ENCODE measurements at regions not wholly inside any gene's neighbourhood (a gene's known extent, or its start where the extent isn't known, plus 50 kb on each side); places are given as distances from the start of the nearest gene placed in this dataset.

DNA sequence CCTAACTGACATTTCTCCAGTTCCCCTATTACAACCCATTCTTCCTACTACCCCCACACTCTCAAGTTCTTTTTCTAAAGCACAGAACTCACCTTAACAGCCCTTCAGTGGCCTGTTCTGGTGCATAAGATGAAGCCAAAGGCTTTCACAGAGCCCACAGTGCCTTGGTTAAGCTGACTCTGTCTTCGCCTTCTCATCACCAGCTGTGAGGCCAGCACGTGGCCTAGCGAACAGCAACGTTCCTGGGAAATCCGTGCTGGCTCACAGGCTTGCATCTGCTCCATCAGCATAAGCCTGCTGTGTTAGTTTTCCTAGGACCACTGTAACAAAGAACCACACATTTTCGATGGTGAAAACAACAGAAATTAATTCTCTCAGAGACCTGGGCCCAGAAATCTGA is 67.9 kb upstream of the LPAR1 start:
- TF ChIP-seq CTCF (IDR thresholded peaks at IDR 0.05) (no peak), POLR2A (IDR thresholded peaks at IDR 0.05) (no peak)
- Histone ChIP-seq H3K36me3 (replicated peaks in 1 of 2) (no peaks in the 10 kb centered on the region), H3K27me3 (no peaks in the 10 kb centered on the region), H3K9me3 (replicated peaks in 1 of 3) (no peaks in the 10 kb centered on the region), H3K27ac (no peak overlapping the region), H3K4me3 (no peak overlapping the region), H3K4me1 (replicated peaks in 1 of 2) (no peaks in the 10 kb centered on the region)
- no peak for DNase-seq
- 63 to 85% (median 76%) methylated on average over 6 of the region's 6 CpGs for WGBS, 4 donors
- intact Hi-C loops (cut with DNase I) = no loop called here

DNA sequence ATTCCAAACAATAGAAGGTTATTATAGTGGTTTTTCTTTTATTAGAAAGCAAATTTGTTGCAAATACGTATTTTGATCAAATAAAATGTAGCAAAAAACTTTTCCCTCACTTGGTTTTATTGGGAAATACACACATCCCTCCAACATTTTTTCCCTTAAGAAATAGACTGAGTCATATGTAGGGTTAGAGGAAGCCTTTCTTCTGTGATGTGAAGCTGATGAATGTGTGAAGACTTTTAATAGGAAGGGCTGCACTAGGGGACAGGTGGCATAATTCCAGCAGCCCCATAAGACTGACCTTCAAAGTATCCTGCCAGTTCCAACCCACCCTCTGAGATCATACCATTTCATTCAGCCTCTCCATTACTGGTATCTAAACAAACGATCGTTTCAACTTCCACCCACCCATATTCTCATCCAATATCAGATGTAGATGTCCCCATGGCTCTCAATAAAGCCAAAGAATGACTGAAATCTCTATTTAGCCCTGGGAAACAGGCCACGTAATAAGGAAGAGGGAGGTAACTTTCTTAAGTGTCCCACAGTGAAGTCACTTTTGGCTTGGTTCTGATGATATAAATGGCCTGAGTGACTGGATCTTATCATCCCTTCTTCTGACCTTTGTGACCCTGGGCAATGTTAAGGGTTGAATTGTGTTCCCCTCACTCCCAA is 64.7 kb upstream of the LPAR1 start:
- 72 to 80% (median 77%) methylated on average over 4 of the region's 4 CpGs for WGBS, 4 donors
- Histone ChIP-seq H3K9me3 (replicated peaks in 1 of 3) (no peaks in the 10 kb centered on the region), H3K36me3 (replicated peaks in 1 of 2) (no peaks in the 10 kb centered on the region), H3K27me3 (no peaks in the 10 kb centered on the region), H3K4me1 (replicated peaks in 1 of 2) (no peaks in the 10 kb centered on the region), H3K4me3 (no peak overlapping the region), H3K27ac (no peak overlapping the region)
- no peak for DNase-seq
- intact Hi-C loops (cut with DNase I) = no loop called here
- TF ChIP-seq POLR2A (IDR thresholded peaks at IDR 0.05) (no peak), CTCF (IDR thresholded peaks at IDR 0.05) (no peak)

DNA sequence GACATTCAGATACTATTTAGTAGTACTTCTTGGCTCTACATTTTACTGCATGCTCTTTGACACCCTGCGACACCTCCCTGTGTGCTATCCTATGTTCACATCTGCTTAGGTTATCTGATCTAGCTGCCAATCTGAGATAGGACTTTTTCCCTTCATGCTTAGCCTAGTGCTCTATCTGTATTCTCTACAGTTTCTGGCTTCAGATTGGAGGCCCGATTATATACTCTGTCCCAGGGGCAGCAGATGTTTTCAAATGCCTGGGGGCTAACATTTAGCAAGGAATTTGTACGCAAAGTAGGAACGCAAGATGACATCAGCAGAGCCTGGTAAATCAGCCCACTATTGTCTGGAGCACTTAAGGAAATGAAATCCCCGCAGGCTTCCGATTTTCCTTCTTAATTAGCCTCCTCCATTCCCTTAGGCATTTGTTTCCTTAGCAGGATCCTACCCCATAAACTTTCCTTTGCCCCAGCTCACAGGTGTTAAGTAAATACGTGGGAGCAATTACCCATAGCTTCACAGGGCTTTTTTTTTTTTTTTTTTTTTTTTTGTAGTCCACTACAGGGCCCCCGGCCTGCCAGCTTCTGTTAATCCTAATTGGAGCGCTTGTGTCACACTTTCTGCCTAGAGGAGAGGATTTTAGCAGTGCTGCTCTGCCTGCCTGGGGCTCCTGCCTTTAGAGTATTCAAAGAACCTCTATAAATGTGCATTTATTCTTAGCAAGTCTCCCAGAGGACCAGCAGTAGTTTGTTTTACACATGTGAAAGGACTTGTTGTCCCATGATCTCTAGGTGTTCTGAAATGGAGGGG is 61.1 kb upstream of the LPAR1 start:
- WGBS, 4 donors = 62 to 73% (median 65%) methylated on average over 9 of the region's 9 CpGs
- TF ChIP-seq POLR2A (IDR thresholded peaks at IDR 0.05) (no peak), CTCF (IDR thresholded peaks at IDR 0.05) (no peak)
- Histone ChIP-seq H3K9me3 (replicated peaks in 1 of 3) (no peaks in the 10 kb centered on the region), H3K4me1 (replicated peaks in 1 of 2) (no peaks in the 10 kb centered on the region), H3K36me3 (replicated peaks in 1 of 2) (no peaks in the 10 kb centered on the region), H3K4me3 (no peak overlapping the region), H3K27me3 (no peaks in the 10 kb centered on the region), H3K27ac (no peak overlapping the region)
- no peak for DNase-seq
- intact Hi-C loops (cut with DNase I) = no loop called here

DNA sequence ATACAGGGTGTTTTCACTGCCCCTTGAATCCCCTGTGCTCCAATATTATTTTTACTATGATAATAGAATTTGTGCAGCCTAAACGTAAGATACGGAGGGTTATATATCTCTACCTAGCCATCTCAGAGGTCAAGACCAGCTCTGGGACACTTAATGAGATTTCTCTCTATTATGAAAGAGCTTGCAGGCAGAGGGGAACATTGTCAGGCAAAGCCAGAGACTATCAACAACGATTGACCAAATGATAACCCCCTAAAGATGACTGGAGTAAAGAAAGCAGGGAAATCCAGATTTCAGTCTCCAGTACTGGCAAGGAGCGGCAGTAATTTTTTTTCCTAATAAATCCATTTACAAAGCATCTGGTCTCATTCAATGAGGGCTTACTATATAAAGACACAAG is 59.8 kb upstream of the LPAR1 start:
- intact Hi-C loops (cut with DNase I) = no loop called here
- Histone ChIP-seq H3K4me1 (replicated peaks in 1 of 2) (no peaks in the 10 kb centered on the region), H3K4me3 (no peak overlapping the region), H3K36me3 (replicated peaks in 1 of 2) (no peaks in the 10 kb centered on the region), H3K27ac (no peak overlapping the region), H3K9me3 (replicated peaks in 1 of 3) (no peaks in the 10 kb centered on the region), H3K27me3 (no peaks in the 10 kb centered on the region)
- no peak for DNase-seq
- TF ChIP-seq CTCF (IDR thresholded peaks at IDR 0.05) (no peak), POLR2A (IDR thresholded peaks at IDR 0.05) (no peak)
- 58 to 65% (median 62%) methylated on average over 4 of the region's 4 CpGs for WGBS, 4 donors

Data from adrenal gland (tissue), 9 donors.